GM12878 (cell line): ENCODE measurements at regions not wholly inside any gene's neighbourhood (a gene's known extent, or its start where the extent isn't known, plus 50 kb on each side); places are given as distances from the start of the nearest gene placed in this dataset.

ENCODE experiments used
- ATAC-seq: fragments of 200-7000 bp; cut with Tn5 transposase; 3 replicates; pipeline ENCODE4 v1.9.1; 2020; ENCODE audit warnings: mild to moderate bottlenecking, moderate library complexity
- BruUV-seq: library from RNA; stranded (reverse); fragments of 400-500 nt; replicated peaks from 2 replicates; lab custom pipeline; 2021; lab: Mats Ljungman, UMichigan
- CTCF ChIA-PET: fragments of 300-600 bp; sonication (Branson Sonifier 250); formaldehyde crosslinking; extraction: SDS; loops from one replicate; lab custom pipeline; 2021; ENCODE audit warnings: inconsistent platforms; lab: Yijun Ruan, JAX
- POLR2A ChIA-PET: fragments of 350-600 bp; formaldehyde crosslinking; extraction: SDS; loops from one replicate; lab custom pipeline; 2021; ENCODE audit warnings: inconsistent platforms; lab: Charles Lee
- RAD21 ChIA-PET: fragments of 300-600 bp; sonication (Branson Sonifier 250); formaldehyde crosslinking; loops from one replicate; lab custom pipeline; 2023; ENCODE audit warnings: antibody characterized with exemption; ENCODE audit not compliant: unreplicated experiment; lab: Charles Lee
- SMC1A ChIA-PET: fragments of 300-600 bp; sonication (Branson Sonifier 250); formaldehyde crosslinking; loops from one replicate; lab custom pipeline; 2023; ENCODE audit not compliant: unreplicated experiment, uncharacterized antibody; lab: Charles Lee
- DNase-seq: peaks from one replicate; pipeline ENCODE4 v3.0.0-alpha.2; 2011; ENCODE audit warnings: low read depth, low spot score
- FAIRE-seq: peaks from 3 replicates; lab custom pipeline; 2011; peaks lifted over from hg19 to GRCh38; lab: Jason Lieb, UNC
- H2AFZ ChIP-seq: 2 replicates; pipeline ENCODE4 v1.6.0; 2011; ENCODE audit warnings: low read depth, low read length, control low read depth; ENCODE audit not compliant: control insufficient read depth
- H3K27ac ChIP-seq: 2 replicates; pipeline ENCODE4 v1.5.1; 2011; ENCODE audit warnings: control low read depth; ENCODE audit not compliant: control insufficient read depth, insufficient read depth
- H3K27me3 ChIP-seq, 2 experiments: replicated peaks in 1 of 2; 2 replicates each; pipeline versions ENCODE4 v1.6.0 to v1.6.1; 2011; ENCODE audit warnings: low read length in 1 of 2; ENCODE audit not compliant: control insufficient read depth in 2 of 2, insufficient read depth in 2 of 2
- H3K36me3 ChIP-seq, 2 experiments: 2 replicates each; pipeline ENCODE4 v1.5.1; 2011; ENCODE audit warnings: low read length in 1 of 2; ENCODE audit not compliant: control insufficient read depth in 2 of 2, insufficient read depth in 2 of 2
- H3K4me1 ChIP-seq: 2 replicates; pipeline ENCODE4 v1.6.1; 2011; ENCODE audit warnings: mild to moderate bottlenecking, low read length, moderate library complexity, mixed read lengths; ENCODE audit not compliant: control insufficient read depth, insufficient read depth
- H3K4me2 ChIP-seq: 2 replicates; pipeline ENCODE4 v1.6.0; 2011; ENCODE audit warnings: control low read depth; ENCODE audit not compliant: control insufficient read depth, insufficient read depth
- H3K4me3 ChIP-seq: fragments of 200-600 bp; sonication (generic); 2 replicates; pipeline ENCODE4 v1.5.1; 2016
- H3K79me2 ChIP-seq: 2 replicates; pipeline ENCODE4 v1.6.0; 2011; ENCODE audit warnings: low read length; ENCODE audit not compliant: control insufficient read depth, insufficient read depth
- H3K9ac ChIP-seq: 2 replicates; pipeline ENCODE4 v1.8.0; 2011; ENCODE audit warnings: low read length, control low read depth, mixed read lengths; ENCODE audit not compliant: control insufficient read depth, insufficient read depth
- H3K9me3 ChIP-seq: replicated peaks from 3 replicates; pipeline ENCODE4 v1.5.1; 2011; ENCODE audit warnings: mild to moderate bottlenecking, low read length; ENCODE audit not compliant: control insufficient read depth, insufficient read depth
- H4K20me1 ChIP-seq: 2 replicates; pipeline ENCODE4 v1.6.0; 2011; ENCODE audit not compliant: control insufficient read depth, insufficient read depth
- ASH2L ChIP-seq: fragments of 300-600, 200-600 bp; sonication (generic); IDR thresholded peaks from 2 replicates; pipeline ENCODE4 v1.6.1; 2017; ENCODE audit warnings: low read depth, mild to moderate bottlenecking, borderline replicate concordance
- FOS ChIP-seq: IDR thresholded peaks from 3 replicates; pipeline ENCODE4 v1.6.1; 2011; ENCODE audit warnings: borderline replicate concordance; ENCODE audit not compliant: insufficient read length; ENCODE audit errors: extremely low read depth
- LARP7 ChIP-seq: fragments of 450-650 bp; IDR thresholded peaks from 2 replicates; pipeline ENCODE4 v1.6.1; 2017; ENCODE audit warnings: mild to moderate bottlenecking
- POLR2AphosphoS2 ChIP-seq: IDR thresholded peaks from 2 replicates; pipeline ENCODE4 v1.6.1; 2011; ENCODE audit warnings: low read depth, mild to moderate bottlenecking, low read length, improper control_type of control experiment, moderate library complexity
- POLR2AphosphoS5 ChIP-seq: IDR thresholded peaks from 2 replicates; pipeline ENCODE4 v1.6.1; 2011; ENCODE audit warnings: mild to moderate bottlenecking, low read length, inconsistent platforms
- RAD51 ChIP-seq: fragments of 450-650 bp; IDR thresholded peaks from 2 replicates; pipeline ENCODE4 v1.6.1; 2016; ENCODE audit warnings: moderate library complexity, mild to moderate bottlenecking, inconsistent platforms
- RCOR1 ChIP-seq: conservative IDR thresholded peaks from 2 replicates; pipeline ENCODE4 v1.6.1; 2012; ENCODE audit warnings: low read depth, low read length, improper control_type of control experiment
- TARDBP ChIP-seq: IDR thresholded peaks from 2 replicates; pipeline ENCODE4 v1.6.1; 2016; ENCODE audit warnings: borderline replicate concordance
- TCF7 ChIP-seq: IDR thresholded peaks from 2 replicates; pipeline ENCODE4 v1.6.1; 2014; ENCODE audit warnings: antibody characterized with exemption, borderline replicate concordance
- WGBS: methylation state at CpG from one replicate; pipeline ENCODE4 v1.1.6; 2016; ENCODE audit warnings: low lambda C conversion rate; ENCODE audit not compliant: insufficient replicate concordance, insufficient coverage; ENCODE audit errors: missing lambda C conversion rate; 5-methylcytosine and 5-hydroxymethylcytosine counted together
- in situ Hi-C: fragments of 300-500 bp; cut with MboI; formaldehyde crosslinking; loops from 9 replicates; pipeline ENCODE4 v1.14.3; 2018; ENCODE audit warnings: mixed read lengths
- intact Hi-C: fragments of 100-400 bp; cut with micrococcal nuclease; formaldehyde crosslinking; loops from one replicate; pipeline ENCODE4 v1.14.2; 2022; ENCODE audit not compliant: unreplicated experiment
- TF ChIP-seq, protein P1 (sequence below): fragments of 450-650 bp; IDR thresholded peaks from 2 replicates; pipeline ENCODE4 v1.6.1; 2016; ENCODE audit warnings: mild to moderate bottlenecking
- TF ChIP-seq, protein P2 (sequence below): fragments of 450-650 bp; IDR thresholded peaks from 2 replicates; pipeline ENCODE4 v1.6.1; 2014; ENCODE audit warnings: mild to moderate bottlenecking
- TF ChIP-seq, protein P3 (sequence below): fragments of 450-650 bp; IDR thresholded peaks from 2 replicates; pipeline ENCODE4 v1.6.1; 2017; ENCODE audit warnings: mild to moderate bottlenecking
- TF ChIP-seq, protein P4 (sequence below), 3 experiments: IDR thresholded peaks in 2 of 3; conservative IDR thresholded peaks in 1 of 3; 2 replicates each; pipeline ENCODE4 v1.5.1; 2011; ENCODE audit warnings: low read depth in 3 of 3, low read length in 3 of 3, mild to moderate bottlenecking in 3 of 3, control low read depth in 2 of 3, moderate library complexity in 2 of 3, inconsistent platforms in 1 of 3, mixed read lengths in 1 of 3; ENCODE audit not compliant: control insufficient read depth in 2 of 3, insufficient read depth in 1 of 3; ENCODE audit errors: extremely low read depth in 1 of 3

DNA sequence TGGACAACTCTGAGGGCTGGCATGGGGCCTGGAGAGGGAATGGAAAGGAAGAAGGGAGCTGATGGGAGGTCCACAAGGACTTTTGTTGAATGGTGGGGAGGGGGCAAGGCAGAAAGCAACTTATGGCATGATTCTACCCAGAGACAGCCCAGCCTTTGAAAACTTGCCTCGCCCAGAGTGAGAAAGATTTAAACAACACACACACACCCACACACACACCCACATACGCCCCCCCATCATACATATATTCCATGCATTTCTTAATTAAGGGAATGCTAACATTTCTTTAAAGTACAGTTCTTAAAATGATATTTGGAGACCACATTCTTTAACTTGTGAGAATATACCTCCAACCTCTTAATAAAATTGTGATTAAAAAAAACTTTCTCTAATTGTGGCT is 115.4 kb upstream of the F3 start (continued):
- TF ChIP-seq, protein P1, sequence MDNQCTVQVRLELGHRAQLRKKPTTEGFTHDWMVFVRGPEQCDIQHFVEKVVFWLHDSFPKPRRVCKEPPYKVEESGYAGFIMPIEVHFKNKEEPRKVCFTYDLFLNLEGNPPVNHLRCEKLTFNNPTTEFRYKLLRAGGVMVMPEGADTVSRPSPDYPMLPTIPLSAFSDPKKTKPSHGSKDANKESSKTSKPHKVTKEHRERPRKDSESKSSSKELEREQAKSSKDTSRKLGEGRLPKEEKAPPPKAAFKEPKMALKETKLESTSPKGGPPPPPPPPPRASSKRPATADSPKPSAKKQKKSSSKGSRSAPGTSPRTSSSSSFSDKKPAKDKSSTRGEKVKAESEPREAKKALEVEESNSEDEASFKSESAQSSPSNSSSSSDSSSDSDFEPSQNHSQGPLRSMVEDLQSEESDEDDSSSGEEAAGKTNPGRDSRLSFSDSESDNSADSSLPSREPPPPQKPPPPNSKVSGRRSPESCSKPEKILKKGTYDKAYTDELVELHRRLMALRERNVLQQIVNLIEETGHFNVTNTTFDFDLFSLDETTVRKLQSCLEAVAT = no peak
- TF ChIP-seq POLR2AphosphoS5 (no peak), RAD51 (no peak), FOS (no peak), POLR2AphosphoS2 (no peak)

DNA sequence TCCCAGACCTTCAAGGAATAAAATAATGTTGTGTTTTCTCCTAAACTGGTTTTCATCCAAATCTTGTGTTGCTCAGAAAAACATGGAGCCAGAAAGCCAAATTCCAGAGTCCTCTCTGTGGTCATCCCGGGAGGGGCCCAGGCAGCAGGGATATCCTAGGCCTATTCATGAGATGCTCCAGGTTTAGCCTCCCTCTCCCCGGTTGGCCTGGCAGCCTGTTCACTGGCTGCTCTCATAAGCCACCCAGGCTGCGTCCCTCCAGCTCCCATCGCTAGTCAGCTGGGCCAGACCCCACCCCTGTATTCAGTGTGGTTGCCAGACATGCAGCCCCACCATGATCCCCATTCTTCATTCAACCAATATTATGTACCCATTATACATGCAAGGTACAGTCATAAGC is 113.4 kb upstream of the F3 start:
- ATAC-seq (no peak), FAIRE-seq (no peak), DNase-seq (no peak)
- RAD21 ChIA-PET = no interaction called here
- BruUV-seq = no TSS peak
- Histone ChIP-seq H2AFZ (no peak overlapping the region), H3K27ac (no peak overlapping the region), H3K79me2 (no peaks in the 10 kb centered on the region), H3K27me3 (peaks cover 0 to 2% of the 10 kb centered on the region in 2 experiments; a peak in 2 of 4 replicates), H3K36me3 (no peaks in the 10 kb centered on the region), H3K4me3 (no peak overlapping the region), H3K4me1 (no peaks in the 10 kb centered on the region), H3K9ac (no peak overlapping the region), H3K4me2 (no peak overlapping the region), H3K9me3 (no peaks in the 10 kb centered on the region), H4K20me1 (no peaks in the 10 kb centered on the region)
- 29% methylated on average over 4 of the region's 4 CpGs for WGBS
- POLR2A ChIA-PET = no interaction called here
- no peak for TF ChIP-seq LARP7
- TF ChIP-seq ASH2L = no peak
- TF ChIP-seq TCF7 = no peak
- TF ChIP-seq, protein P2, sequence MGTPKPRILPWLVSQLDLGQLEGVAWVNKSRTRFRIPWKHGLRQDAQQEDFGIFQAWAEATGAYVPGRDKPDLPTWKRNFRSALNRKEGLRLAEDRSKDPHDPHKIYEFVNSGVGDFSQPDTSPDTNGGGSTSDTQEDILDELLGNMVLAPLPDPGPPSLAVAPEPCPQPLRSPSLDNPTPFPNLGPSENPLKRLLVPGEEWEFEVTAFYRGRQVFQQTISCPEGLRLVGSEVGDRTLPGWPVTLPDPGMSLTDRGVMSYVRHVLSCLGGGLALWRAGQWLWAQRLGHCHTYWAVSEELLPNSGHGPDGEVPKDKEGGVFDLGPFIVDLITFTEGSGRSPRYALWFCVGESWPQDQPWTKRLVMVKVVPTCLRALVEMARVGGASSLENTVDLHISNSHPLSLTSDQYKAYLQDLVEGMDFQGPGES = no peak
- TF ChIP-seq, protein P3, sequence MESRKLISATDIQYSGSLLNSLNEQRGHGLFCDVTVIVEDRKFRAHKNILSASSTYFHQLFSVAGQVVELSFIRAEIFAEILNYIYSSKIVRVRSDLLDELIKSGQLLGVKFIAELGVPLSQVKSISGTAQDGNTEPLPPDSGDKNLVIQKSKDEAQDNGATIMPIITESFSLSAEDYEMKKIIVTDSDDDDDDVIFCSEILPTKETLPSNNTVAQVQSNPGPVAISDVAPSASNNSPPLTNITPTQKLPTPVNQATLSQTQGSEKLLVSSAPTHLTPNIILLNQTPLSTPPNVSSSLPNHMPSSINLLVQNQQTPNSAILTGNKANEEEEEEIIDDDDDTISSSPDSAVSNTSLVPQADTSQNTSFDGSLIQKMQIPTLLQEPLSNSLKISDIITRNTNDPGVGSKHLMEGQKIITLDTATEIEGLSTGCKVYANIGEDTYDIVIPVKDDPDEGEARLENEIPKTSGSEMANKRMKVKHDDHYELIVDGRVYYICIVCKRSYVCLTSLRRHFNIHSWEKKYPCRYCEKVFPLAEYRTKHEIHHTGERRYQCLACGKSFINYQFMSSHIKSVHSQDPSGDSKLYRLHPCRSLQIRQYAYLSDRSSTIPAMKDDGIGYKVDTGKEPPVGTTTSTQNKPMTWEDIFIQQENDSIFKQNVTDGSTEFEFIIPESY = no peak
- TF ChIP-seq, protein P4, sequence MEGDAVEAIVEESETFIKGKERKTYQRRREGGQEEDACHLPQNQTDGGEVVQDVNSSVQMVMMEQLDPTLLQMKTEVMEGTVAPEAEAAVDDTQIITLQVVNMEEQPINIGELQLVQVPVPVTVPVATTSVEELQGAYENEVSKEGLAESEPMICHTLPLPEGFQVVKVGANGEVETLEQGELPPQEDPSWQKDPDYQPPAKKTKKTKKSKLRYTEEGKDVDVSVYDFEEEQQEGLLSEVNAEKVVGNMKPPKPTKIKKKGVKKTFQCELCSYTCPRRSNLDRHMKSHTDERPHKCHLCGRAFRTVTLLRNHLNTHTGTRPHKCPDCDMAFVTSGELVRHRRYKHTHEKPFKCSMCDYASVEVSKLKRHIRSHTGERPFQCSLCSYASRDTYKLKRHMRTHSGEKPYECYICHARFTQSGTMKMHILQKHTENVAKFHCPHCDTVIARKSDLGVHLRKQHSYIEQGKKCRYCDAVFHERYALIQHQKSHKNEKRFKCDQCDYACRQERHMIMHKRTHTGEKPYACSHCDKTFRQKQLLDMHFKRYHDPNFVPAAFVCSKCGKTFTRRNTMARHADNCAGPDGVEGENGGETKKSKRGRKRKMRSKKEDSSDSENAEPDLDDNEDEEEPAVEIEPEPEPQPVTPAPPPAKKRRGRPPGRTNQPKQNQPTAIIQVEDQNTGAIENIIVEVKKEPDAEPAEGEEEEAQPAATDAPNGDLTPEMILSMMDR (IDR thresholded peaks at IDR 0.05 in 2 of 3, conservative IDR thresholded peaks at IDR 0.05 in 1 of 3; ENCODE audit: control insufficient read depth in 2 of 3, extremely low read depth in 1 of 3, insufficient read depth in 1 of 3, low read depth in 3 of 3, low read length in 3 of 3) = no peak
- TF ChIP-seq RCOR1 = no peak
- TF ChIP-seq TARDBP = no peak
- CTCF ChIA-PET = no interaction called here
- SMC1A ChIA-PET = no interaction called here
- in situ Hi-C loops (no loop called here), intact Hi-C loops (no loop called here)
